ENCODE measurements at regions not wholly inside any gene's neighbourhood (a gene's known extent, or its start where the extent isn't known, plus 50 kb on each side); places are given as distances from the start of the nearest gene placed in this dataset.

- ATAC-seq, result no peak
- H3K9me3 ChIP-seq (ENCODE audit: low read length), result no peaks in the 10 kb centered on the region
- H3K27me3 ChIP-seq (ENCODE audit: control insufficient read depth in 1 of 2, insufficient read depth in 2 of 2, low read length in 2 of 2), result no peaks in the 10 kb centered on the region; a peak in 1 of 5 replicates
- ChIA-PET POLR2A (no interaction called here), CTCF (ENCODE audit: low intra/inter-chr PET ratio, low total read pairs) (no interaction called here)
- no peaks in the 10 kb centered on the region for H3K36me3 ChIP-seq (replicated peaks in 1 of 2; ENCODE audit: control insufficient read depth in 1 of 2, insufficient read depth in 2 of 2, low read length in 2 of 2)
- no TSS peak for BruUV-seq (replicated peaks)
- no peak overlapping the region for H3K4me3 ChIP-seq (replicated peaks in 1 of 3; ENCODE audit: insufficient read depth in 1 of 3, low read depth in 2 of 3, low read length in 3 of 3)
- H3K79me2 ChIP-seq (ENCODE audit: insufficient read depth, low read length), result no peaks in the 10 kb centered on the region
- no peak for DNase-seq (ENCODE audit: low spot score)
- in situ Hi-C loops (cut with HindIII; ENCODE audit: extremely low pct_ligation_motif_present, low pct_unique_long_range_greater_than_20kb) (no loop called here), intact Hi-C loops (cut with micrococcal nuclease; ENCODE audit: unreplicated experiment) (no loop called here)
- H3K4me2 ChIP-seq (ENCODE audit: low read depth, low read length), result no peak overlapping the region
- H2AFZ ChIP-seq (ENCODE audit: low read length), result no peak overlapping the region
- TF ChIP-seq CBX5 (CRISPR knock-in tag; IDR thresholded peaks at IDR 0.05; ENCODE audit: borderline replicate concordance) (no peak), SAP130 (CRISPR knock-in tag; IDR thresholded peaks at IDR 0.05; ENCODE audit: low read depth) (no peak), ELF3 (CRISPR knock-in tag; IDR thresholded peaks at IDR 0.05) (no peak), PHF5A (CRISPR knock-in tag; IDR thresholded peaks at IDR 0.05; ENCODE audit: low read depth, unreplicated experiment) (no peak), RBM39 (IDR thresholded peaks at IDR 0.05; ENCODE audit: low read depth, low read length, poor library complexity, severe bottlenecking) (no peak), IKZF4 (CRISPR knock-in tag; IDR thresholded peaks at IDR 0.05; ENCODE audit: borderline replicate concordance, low read depth, not compliant biosample characterization) (no peak), CSRNP1 (CRISPR knock-in tag; IDR thresholded peaks at IDR 0.05) (no peak), DPF2 (CRISPR knock-in tag; IDR thresholded peaks at IDR 0.05; ENCODE audit: borderline replicate concordance, low read depth) (no peak)
- no peaks in the 10 kb centered on the region for H3K4me1 ChIP-seq (ENCODE audit: insufficient read depth, low read length)
- H3K9ac ChIP-seq (ENCODE audit: insufficient read depth, low read depth, low read length), result no peak overlapping the region
- no peak for FAIRE-seq
- 7% methylated on average over 1 of the region's 1 CpG for WGBS (ENCODE audit: low lambda C conversion rate)
- H4K20me1 ChIP-seq (ENCODE audit: insufficient read depth, low read length), result no peaks in the 10 kb centered on the region
- H3K27ac ChIP-seq (ENCODE audit: extremely low read length, insufficient read depth, low read length), result no peak overlapping the region
These were observed 190.6 kb upstream of the TCF21 start for GRCh38 chr6:133698272-133698671.
